IMR-90 (cell line): ENCODE measurements at regions not wholly inside any gene's neighbourhood (a gene's known extent, or its start where the extent isn't known, plus 50 kb on each side); places are given as distances from the start of the nearest gene placed in this dataset.

Experiments
- ATAC-seq: fragments of 200-7000 bp; cut with Tn5 transposase; 2 replicates; pipeline ENCODE4 v1.9.1; 2020; ENCODE audit warnings: low read depth, mild to moderate bottlenecking, moderate library complexity
- BruUV-seq: library from RNA; stranded (reverse); fragments of 400-500 nt; replicated peaks from 2 replicates; lab custom pipeline; 2021; lab: Mats Ljungman, UMichigan
- CTCF ChIA-PET: fragments of 300-600 bp; formaldehyde crosslinking; extraction: SDS; loops from one replicate; lab custom pipeline; 2021; ENCODE audit warnings: antibody characterized with exemption; lab: Yijun Ruan, JAX
- POLR2A ChIA-PET: fragments of 300-600 bp; sonication (Branson Sonifier 250); formaldehyde crosslinking; loops from one replicate; lab custom pipeline; 2022; ENCODE audit warnings: antibody characterized with exemption; ENCODE audit not compliant: unreplicated experiment; lab: Charles Lee
- DNase-seq: peaks from one replicate; pipeline ENCODE4 v3.0.0; 2013
- H2AFZ ChIP-seq: replicated peaks from 2 replicates; pipeline ENCODE3; 2013; ENCODE audit warnings: low read length, mild to moderate bottlenecking; ENCODE audit not compliant: poor library complexity
- H2AK5ac ChIP-seq: 2 replicates; pipeline ENCODE4 v1.6.1; 2013; ENCODE audit warnings: low read depth, low read length, inconsistent platforms
- H2AK9ac ChIP-seq: replicated peaks from 2 replicates; pipeline ENCODE3; 2013; ENCODE audit warnings: mild to moderate bottlenecking, low read depth, low read length, moderate library complexity; ENCODE audit not compliant: poor library complexity
- H2BK120ac ChIP-seq: 2 replicates; pipeline ENCODE4 v1.6.1; 2013; ENCODE audit warnings: low read depth, low read length, inconsistent platforms
- H2BK15ac ChIP-seq: 3 replicates; pipeline ENCODE4 v1.6.1; 2013; ENCODE audit warnings: low read depth, low read length, inconsistent platforms
- H2BK20ac ChIP-seq: 2 replicates; pipeline ENCODE4 v1.6.1; 2013; ENCODE audit warnings: low read depth, mild to moderate bottlenecking, inconsistent platforms, low read length, moderate library complexity
- H2BK5ac ChIP-seq: 2 replicates; pipeline ENCODE4 v1.6.1; 2013; ENCODE audit warnings: mild to moderate bottlenecking, low read depth, low read length, inconsistent platforms; ENCODE audit not compliant: poor library complexity, severe bottlenecking
- H3K14ac ChIP-seq: replicated peaks from 2 replicates; pipeline ENCODE4 v1.6.1; 2013; ENCODE audit warnings: low read depth, low read length, inconsistent platforms
- H3K18ac ChIP-seq: 2 replicates; pipeline ENCODE4 v1.6.1; 2013; ENCODE audit warnings: low read depth, low read length, control low read depth
- H3K23ac ChIP-seq: 2 replicates; pipeline ENCODE4 v1.6.1; 2013; ENCODE audit warnings: low read depth, low read length, inconsistent platforms
- H3K27ac ChIP-seq: 2 replicates; pipeline ENCODE4 v1.5.1; 2013; ENCODE audit warnings: mild to moderate bottlenecking, control low read depth, low read length; ENCODE audit not compliant: insufficient read depth
- H3K27me3 ChIP-seq: 2 replicates; pipeline ENCODE4 v1.6.1; 2013; ENCODE audit warnings: low read length; ENCODE audit not compliant: control insufficient read depth, insufficient read depth
- H3K36me3 ChIP-seq: 2 replicates; pipeline ENCODE4 v1.6.1; 2013; ENCODE audit warnings: low read length, mixed read lengths; ENCODE audit not compliant: control insufficient read depth, insufficient read depth
- H3K4ac ChIP-seq: 2 replicates; pipeline ENCODE4 v1.6.1; 2013; ENCODE audit warnings: low read depth, low read length, inconsistent platforms
- H3K4me1 ChIP-seq: 2 replicates; pipeline ENCODE4 v1.6.1; 2013; ENCODE audit warnings: low read length, mixed read lengths; ENCODE audit not compliant: control insufficient read depth, insufficient read depth
- H3K4me2 ChIP-seq: 2 replicates; pipeline ENCODE4 v1.6.1; 2013; ENCODE audit warnings: low read depth, mild to moderate bottlenecking, control low read depth, low read length, moderate library complexity
- H3K4me3 ChIP-seq: 2 replicates; pipeline ENCODE4 v1.5.1; 2013; ENCODE audit warnings: low read depth, mild to moderate bottlenecking, control low read depth, low read length, moderate library complexity; ENCODE audit not compliant: insufficient read depth
- H3K56ac ChIP-seq: 2 replicates; pipeline ENCODE4 v1.6.1; 2013; ENCODE audit warnings: low read length, inconsistent platforms; ENCODE audit not compliant: insufficient read depth; ENCODE audit errors: extremely low read depth
- H3K79me1 ChIP-seq, 2 experiments: 2 replicates each; pipeline ENCODE4 v1.6.1; 2013; ENCODE audit warnings: low read length in 2 of 2, inconsistent platforms in 1 of 2, low read depth in 1 of 2
- H3K9ac ChIP-seq: 2 replicates; pipeline ENCODE4 v1.6.1; 2013; ENCODE audit warnings: low read depth, low read length, control low read depth
- H3K9me1 ChIP-seq: 2 replicates; pipeline ENCODE4 v1.6.1; 2013; ENCODE audit warnings: low read length, inconsistent platforms; ENCODE audit not compliant: insufficient read depth
- H3K9me3 ChIP-seq: 2 replicates; pipeline ENCODE4 v1.6.1; 2013; ENCODE audit warnings: low read length; ENCODE audit not compliant: control insufficient read depth, insufficient read depth
- H4K20me1 ChIP-seq: 2 replicates; pipeline ENCODE4 v1.6.1; 2013; ENCODE audit warnings: low read length, inconsistent platforms; ENCODE audit not compliant: insufficient read depth
- H4K5ac ChIP-seq: 2 replicates; pipeline ENCODE4 v1.6.1; 2013; ENCODE audit warnings: mild to moderate bottlenecking, low read depth, low read length, control low read depth
- H4K8ac ChIP-seq, 2 experiments: 2 replicates each; pipeline ENCODE4 v1.6.1; 2013; ENCODE audit warnings: low read depth in 2 of 2, low read length in 2 of 2, control low read depth in 1 of 2, inconsistent platforms in 1 of 2
- H4K91ac ChIP-seq: 2 replicates; pipeline ENCODE4 v1.6.1; 2013; ENCODE audit warnings: low read depth, low read length, inconsistent platforms; ENCODE audit not compliant: insufficient read depth
- CHD1 ChIP-seq: IDR thresholded peaks from 2 replicates; pipeline ENCODE4 v1.6.1; 2012; ENCODE audit warnings: low read depth, low read length, improper control_type of control experiment
- RAD21 ChIP-seq: IDR thresholded peaks from 2 replicates; pipeline ENCODE4 v1.6.1; 2012; ENCODE audit warnings: low read length, improper control_type of control experiment
- WGBS, 2 experiments: methylation state at CpG; one replicate each; pipeline versions ENCODE4 v1.1.5 to v1.1.7; 2013; ENCODE audit warnings: missing lambda C conversion rate in 2 of 2; ENCODE audit not compliant: insufficient read length in 1 of 2; ENCODE audit errors: extremely low coverage in 2 of 2; 5-methylcytosine and 5-hydroxymethylcytosine counted together
- dilution Hi-C: fragments of 300-500 bp; cut with HindIII; formaldehyde crosslinking; loops from one replicate; pipeline ENCODE4 v1.14.3; 2018; ENCODE audit warnings: low sequenced_read_pairs; ENCODE audit not compliant: unreplicated experiment
- in situ Hi-C: fragments of 300-500 bp; cut with MboI; formaldehyde crosslinking; loops from 3 replicates; pipeline ENCODE4 v1.14.3; 2019; ENCODE audit warnings: low sequenced_read_pairs, inconsistent platforms, mixed read lengths
- intact Hi-C: fragments of 100-400 bp; cut with micrococcal nuclease; formaldehyde crosslinking; loops from 2 replicates; pipeline ENCODE4 v1.10.0; 2022

DNA sequence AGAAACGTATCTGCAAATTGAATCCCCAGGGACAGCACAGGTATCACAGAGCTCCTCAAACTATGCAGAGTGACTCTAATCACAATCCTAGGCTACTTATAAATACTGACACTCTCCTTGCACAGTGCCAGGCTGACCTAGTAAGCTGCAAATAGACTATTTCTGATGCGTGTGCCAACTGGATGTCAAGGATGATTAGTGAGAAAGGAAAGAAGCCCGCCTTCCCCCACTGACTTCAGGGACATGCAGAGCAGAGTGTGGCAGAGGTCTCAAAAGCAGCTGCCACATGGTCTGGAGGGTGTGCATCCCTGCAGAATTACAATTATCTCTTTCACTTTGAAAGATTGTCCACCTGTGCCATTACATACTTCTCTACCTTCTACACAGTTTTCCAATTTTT lies 235.6 kb downstream of the CPS1 start:
- Histone ChIP-seq H3K9me3 (peaks cover 10% of the 10 kb centered on the region), H3K9me1 (no peaks in the 10 kb centered on the region), H4K20me1 (no peaks in the 10 kb centered on the region), H2AK9ac (no peak overlapping the region), H4K8ac (no peak overlapping the region), H3K23ac (no peak overlapping the region), H2BK20ac (no peak overlapping the region), H3K36me3 (no peaks in the 10 kb centered on the region), H3K4ac (no peak overlapping the region), H4K91ac (no peak overlapping the region), H2AK5ac (no peak overlapping the region), H3K4me1 (no peaks in the 10 kb centered on the region), H3K56ac (no peak overlapping the region), H3K27ac (no peak overlapping the region), H3K27me3 (no peaks in the 10 kb centered on the region), H3K18ac (no peak overlapping the region), H3K14ac (no peak overlapping the region), H3K79me1 (no peaks in the 10 kb centered on the region), H4K5ac (no peak overlapping the region), H2BK15ac (no peak overlapping the region), H2BK120ac (no peak overlapping the region), H3K4me2 (no peak overlapping the region), H2AFZ (no peak overlapping the region), H3K9ac (no peak overlapping the region), H2BK5ac (no peak overlapping the region), H3K4me3 (no peak overlapping the region)
- WGBS, 2 experiments, result no CpG with 5 or more reads among the region's 3 CpGs
- no peak for ATAC-seq
- BruUV-seq, result no TSS peak
- ChIA-PET POLR2A (no interaction called here), CTCF (no interaction called here)
- TF ChIP-seq RAD21 (no peak), CHD1 (no peak)
- in situ Hi-C loops, result no loop called here
- intact Hi-C loops, result no loop called here
- no peak for DNase-seq
- dilution Hi-C loops, result no loop called here
